Cardiac muscle cell (in vitro differentiated cells and primary cell): ENCODE measurements at regions not wholly inside any gene's neighbourhood (a gene's known extent, or its start where the extent isn't known, plus 50 kb on each side); places are given as distances from the start of the nearest gene placed in this dataset.
"Not testable (repeated sequence)": the region's sequence is repeated elsewhere in the genome, so short reads cannot be mapped to it uniquely, and the experiment has no call there.

ENCODE experiments used
- DNase-seq, 2 donors: peaks; one replicate each; pipeline versions ENCODE4 v3.0.0 to v3.0.0-alpha.2; 2010 to 2017; ENCODE audit warnings: low read depth in 1 of 2, low spot score in 1 of 2
- H3K27ac ChIP-seq: fragments of 200-600 bp; sonication (generic); 2 replicates; pipeline ENCODE4 v1.5.1; 2016
- H3K27me3 ChIP-seq: fragments of 200-600 bp; sonication (generic); 2 replicates; pipeline ENCODE4 v1.6.0; 2016; ENCODE audit warnings: control low read depth
- H3K36me3 ChIP-seq: fragments of 200-600 bp; sonication (generic); 2 replicates; pipeline ENCODE4 v1.5.1; 2016; ENCODE audit warnings: control low read depth
- H3K4me1 ChIP-seq: fragments of 200-600 bp; sonication (generic); 2 replicates; pipeline ENCODE4 v1.8.1; 2017; ENCODE audit warnings: low read depth, mild to moderate bottlenecking, mixed run types
- H3K4me3 ChIP-seq: fragments of 200-600 bp; sonication (generic); 2 replicates; pipeline ENCODE4 v1.5.1; 2016; ENCODE audit warnings: mild to moderate bottlenecking
- H3K9me3 ChIP-seq: fragments of 200-600 bp; sonication (generic); 2 replicates; pipeline ENCODE4 v1.5.1; 2017; ENCODE audit warnings: low read depth, mild to moderate bottlenecking, control low read depth
- CTCF ChIP-seq: IDR thresholded peaks from 2 replicates; pipeline ENCODE4 v1.5.1; 2012; ENCODE audit warnings: low read depth, mild to moderate bottlenecking, low read length

- Histone ChIP-seq H3K36me3 (no peaks in the 10 kb centered on the region), H3K27ac (no peak overlapping the region), H3K27me3 (no peaks in the 10 kb centered on the region), H3K4me1 (no peaks in the 10 kb centered on the region), H3K4me3 (no peak overlapping the region), H3K9me3 (no peaks in the 10 kb centered on the region)
- no peak for TF ChIP-seq CTCF
- DNase-seq, result peak in 1 of 2 donors; percentile 90
These were observed 718.7 kb upstream of the ADGRB3 start for GRCh38 chr6:67916399-67916798.

- Histone ChIP-seq H3K9me3 (no peaks in the 10 kb centered on the region), H3K27ac (no peak overlapping the region), H3K36me3 (no peaks in the 10 kb centered on the region), H3K4me1 (no peaks in the 10 kb centered on the region), H3K27me3 (no peaks in the 10 kb centered on the region), H3K4me3 (no peak overlapping the region)
- peak in 1 of 2 donors; percentile 35 for DNase-seq
- TF ChIP-seq CTCF, result no peak
These were observed 720.7 kb upstream of the ADGRB3 start for GRCh38 chr6:67914419-67914818.

GRCh38 chr6:67909354-67909753, 725.7 kb upstream of the ADGRB3 start:
- no peaks in the 10 kb centered on the region for H3K27me3 ChIP-seq
- no peaks in the 10 kb centered on the region for H3K9me3 ChIP-seq
- no peak for DNase-seq
- no peak for TF ChIP-seq CTCF
- no peak overlapping the region for H3K27ac ChIP-seq
- H3K36me3 ChIP-seq, result no peaks in the 10 kb centered on the region
- no peaks in the 10 kb centered on the region for H3K4me1 ChIP-seq
- H3K4me3 ChIP-seq, result no peak overlapping the region

- H3K9me3 ChIP-seq, result no peaks in the 10 kb centered on the region
- no peaks in the 10 kb centered on the region for H3K4me1 ChIP-seq
- H3K27ac ChIP-seq, result no peak overlapping the region
- TF ChIP-seq CTCF, result no peak
- no peak overlapping the region for H3K4me3 ChIP-seq
- H3K36me3 ChIP-seq, result no peaks in the 10 kb centered on the region
- no peaks in the 10 kb centered on the region for H3K27me3 ChIP-seq
- no peak for DNase-seq
These were observed 726.7 kb upstream of the ADGRB3 start for GRCh38 chr6:67908379-67908778.

GRCh38 chr6:67904735-67905134, 730.3 kb upstream of the ADGRB3 start:
- H3K36me3 ChIP-seq, H3K4me3 ChIP-seq, DNase-seq, H3K27ac ChIP-seq, H3K4me1 ChIP-seq, H3K9me3 ChIP-seq, H3K27me3 ChIP-seq: not testable (repeated sequence)

GRCh38 chr6:67898875-67899274, 736.2 kb upstream of the ADGRB3 start:
- Histone ChIP-seq H3K27ac (no peak overlapping the region), H3K4me1 (peaks cover 9% of the 10 kb centered on the region), H3K9me3 (no peaks in the 10 kb centered on the region), H3K36me3 (no peaks in the 10 kb centered on the region), H3K27me3 (no peaks in the 10 kb centered on the region), H3K4me3 (no peak overlapping the region)
- no peak for DNase-seq
- no peak for TF ChIP-seq CTCF
